HG03280 (cell line): ENCODE measurements at regions not wholly inside any gene's neighbourhood (a gene's known extent, or its start where the extent isn't known, plus 50 kb on each side); places are given as distances from the start of the nearest gene placed in this dataset.

Experiments
- ATAC-seq: cut with Tn5 transposase; IDR thresholded peaks from one replicate; pipeline ENCODE4 v1.9.1; 2021; ENCODE audit warnings: mild to moderate bottlenecking, moderate library complexity; ENCODE audit not compliant: unreplicated experiment

GRCh38 chr15:79656151-79657000 is 224.2 kb downstream of the MINAR1 start:
- ATAC-seq, result no peak

DNA sequence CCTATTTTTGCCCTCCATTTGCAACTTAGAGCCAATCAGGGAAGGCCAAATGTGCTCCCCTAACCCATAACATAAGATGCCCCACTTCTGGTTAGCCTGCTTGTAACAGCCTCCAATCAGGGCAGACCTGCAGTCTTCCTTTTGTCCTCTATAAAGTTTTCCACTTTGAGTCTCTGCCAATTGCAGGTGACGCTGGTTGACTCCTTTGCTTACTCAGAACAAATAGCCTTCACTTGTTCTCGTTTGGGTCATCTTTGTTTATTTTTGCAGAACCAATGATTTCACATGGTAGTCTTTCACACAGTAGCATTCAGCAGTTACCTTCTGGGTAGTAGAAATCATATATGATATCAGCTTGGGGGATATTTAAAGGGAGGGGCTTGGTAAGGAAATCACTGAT is 225.6 kb downstream of the MINAR1 start:
- no peak for ATAC-seq

DNA sequence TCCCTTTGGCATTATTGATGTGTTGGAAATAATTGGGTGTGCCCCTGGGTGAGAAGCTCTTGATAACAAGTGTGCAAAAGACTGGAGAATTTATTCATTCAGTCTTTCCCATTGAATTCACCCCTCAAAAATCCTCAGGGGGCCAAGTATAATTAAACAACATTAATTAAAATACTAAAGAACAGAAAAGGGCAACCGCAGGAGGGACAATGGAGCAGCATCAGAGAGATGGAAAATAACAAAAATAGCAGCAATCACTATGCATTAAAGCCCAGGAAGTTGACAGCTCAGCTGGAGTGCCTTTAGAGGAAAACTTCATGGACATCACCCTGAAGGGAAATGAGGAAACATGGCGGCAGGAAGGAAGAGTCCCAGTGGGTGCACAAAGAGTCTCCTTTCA is 227.6 kb downstream of the MINAR1 start:
- no peak for ATAC-seq

GRCh38 chr15:79661411-79661810 is 229.3 kb downstream of the MINAR1 start:
- ATAC-seq, result no peak

GRCh38 chr15:79673416-79674123 is 223.2 kb downstream of the MTHFS start:
- no peak for ATAC-seq

DNA sequence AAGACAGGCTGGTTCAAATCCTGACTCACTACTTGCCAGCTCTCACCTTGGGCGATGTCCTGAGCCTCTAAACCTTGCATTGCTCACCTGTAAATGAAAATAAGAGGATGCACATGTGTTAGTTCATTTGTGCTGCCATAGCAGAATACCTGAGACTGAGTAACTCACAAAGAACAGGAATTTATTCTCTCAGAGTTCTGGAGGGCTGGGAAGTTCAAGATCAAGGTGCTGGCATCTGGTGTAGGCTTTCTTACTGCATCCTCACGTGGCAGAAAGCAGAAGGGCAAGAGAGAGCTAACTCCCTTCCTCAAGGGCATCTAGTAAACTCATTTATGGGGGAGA is 222.7 kb downstream of the MTHFS start:
- no peak for ATAC-seq

DNA sequence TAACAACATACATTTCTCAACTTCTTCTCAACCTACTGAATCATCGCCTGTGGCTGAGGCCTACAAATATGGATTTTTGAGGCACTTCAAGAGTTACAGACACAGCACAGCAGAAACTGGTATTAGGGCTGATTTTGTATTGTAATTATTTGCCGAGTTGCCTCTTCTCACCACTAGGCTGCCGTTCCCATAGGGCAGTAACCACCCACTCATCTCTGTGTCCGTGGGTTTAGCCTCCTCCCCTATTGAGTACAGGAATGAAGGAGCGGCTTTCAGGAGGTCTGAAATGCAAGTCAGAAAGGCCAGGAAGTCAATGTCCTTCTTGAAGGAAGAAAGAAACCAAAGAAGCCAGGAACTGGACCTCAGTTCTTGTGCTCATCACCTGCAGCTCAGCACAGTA is 220.8 kb downstream of the MTHFS start:
- no peak for ATAC-seq

DNA sequence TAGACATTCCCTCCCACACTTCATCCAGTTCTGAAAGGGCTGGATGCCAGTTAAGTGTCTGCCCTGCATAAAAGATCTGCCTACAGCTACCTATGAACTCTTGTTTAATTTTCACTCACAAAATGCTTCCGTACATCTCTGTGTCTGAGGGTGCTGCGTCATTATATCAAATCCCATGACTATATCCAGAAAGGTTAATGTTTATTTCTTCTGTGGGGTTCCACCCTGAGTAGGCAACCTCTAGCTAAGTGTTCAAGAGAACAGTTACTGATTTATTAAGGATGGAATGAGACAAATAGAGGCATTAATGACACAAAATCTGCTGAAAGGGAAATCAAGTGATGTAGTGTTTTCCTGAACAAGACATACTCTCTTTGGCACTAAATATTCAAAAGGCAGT is 220.2 kb downstream of the MTHFS start:
- no peak for ATAC-seq

DNA sequence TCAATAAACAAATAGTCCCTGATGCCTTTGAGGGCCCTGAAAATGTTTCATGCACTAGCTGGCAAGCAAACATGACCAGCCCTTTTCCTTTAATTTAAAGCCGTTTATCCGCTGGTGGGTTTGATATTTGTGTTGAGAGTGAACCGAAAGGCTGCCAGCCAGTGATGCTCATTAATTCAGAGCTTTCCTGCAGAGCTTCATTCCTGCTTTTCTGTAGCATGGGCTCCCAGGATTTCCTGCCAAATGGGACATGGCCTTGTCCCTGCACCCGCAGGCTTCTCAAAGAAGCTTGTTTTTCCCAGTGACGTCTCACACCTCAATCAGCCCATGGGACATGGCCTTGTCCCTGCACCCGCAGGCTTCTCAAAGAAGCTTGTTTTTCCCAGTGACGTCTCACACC is 219.6 kb downstream of the MTHFS start:
- no peak for ATAC-seq

GRCh38 chr15:79678032-79678701 is 218.6 kb downstream of the MTHFS start:
- ATAC-seq, result no peak

- no peak for ATAC-seq
These were observed 216.1 kb downstream of the MTHFS start for GRCh38 chr15:79680720-79681119.

DNA sequence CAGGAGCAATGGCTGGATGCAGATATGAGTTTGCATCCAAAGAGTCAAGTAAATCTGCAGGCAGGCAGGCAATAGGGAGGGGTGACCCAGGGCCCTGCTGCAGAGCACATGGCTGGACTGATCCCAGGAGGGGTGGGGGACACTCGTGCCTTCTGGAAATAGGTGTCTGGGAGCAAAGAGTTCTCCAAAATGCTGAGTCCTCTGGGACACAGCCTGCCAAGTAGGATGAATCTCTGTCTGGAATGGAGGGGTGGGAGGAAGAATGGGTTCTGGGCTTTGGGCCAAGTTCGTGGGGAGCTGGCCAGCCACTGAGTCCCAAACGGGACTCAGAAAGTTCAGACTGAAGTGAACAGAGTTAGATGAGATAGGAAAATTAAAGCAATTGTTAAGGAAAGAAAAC is 214.5 kb downstream of the MTHFS start:
- ATAC-seq, result no peak

GRCh38 chr15:79682851-79683288 is 213.9 kb downstream of the MTHFS start:
- ATAC-seq, result no peak

GRCh38 chr15:79689030-79689429 is 207.8 kb downstream of the MTHFS start:
- no peak for ATAC-seq

DNA sequence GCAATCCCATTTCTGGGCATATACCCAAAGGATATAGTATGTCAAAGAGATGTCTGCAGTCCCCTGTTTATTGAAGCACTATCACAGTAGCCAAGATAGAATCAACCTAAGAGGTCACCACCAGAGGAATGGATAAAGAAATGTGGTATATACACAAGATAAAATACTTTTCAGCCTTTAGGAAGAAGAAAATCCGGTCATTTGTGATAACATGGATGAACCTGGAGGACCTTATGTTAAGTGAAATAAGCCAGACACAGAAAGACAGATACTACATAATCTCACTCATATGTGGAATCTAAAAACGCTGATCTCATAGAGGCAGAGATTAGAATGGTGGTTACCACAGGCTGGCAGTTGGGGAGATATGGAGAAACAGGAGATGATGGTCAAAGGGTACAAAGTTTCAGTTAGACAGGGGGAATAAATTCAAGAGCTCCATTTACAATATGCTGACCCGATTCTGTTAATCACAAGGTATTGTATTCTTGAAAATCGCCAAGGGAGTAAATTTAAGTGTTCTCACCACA is 195.8 kb downstream of the MTHFS start:
- no peak for ATAC-seq

GRCh38 chr15:79702621-79703020 is 194.2 kb downstream of the MTHFS start:
- ATAC-seq, result no peak

- no peak for ATAC-seq
These were observed 175.6 kb downstream of the MTHFS start for GRCh38 chr15:79721256-79721655.

DNA sequence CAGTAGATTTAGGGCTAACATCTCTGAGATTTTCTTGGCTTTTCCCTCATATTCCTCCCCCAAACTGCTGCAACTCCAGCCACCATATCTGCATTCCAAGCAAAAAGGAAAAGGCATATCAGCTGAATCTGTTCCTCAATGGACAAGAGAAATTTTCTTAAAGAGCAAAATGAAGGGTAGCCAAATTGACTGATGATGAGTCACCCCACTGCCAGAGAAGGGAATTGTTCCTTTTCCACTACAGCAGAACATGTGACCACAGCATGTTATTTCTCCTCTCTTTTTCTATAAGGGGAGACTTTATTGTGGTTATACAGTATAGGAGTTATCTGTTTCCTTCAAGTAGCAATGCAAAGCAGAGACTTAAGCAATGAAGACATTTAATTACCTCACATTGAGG is 172.5 kb downstream of the MTHFS start:
- no peak for ATAC-seq

DNA sequence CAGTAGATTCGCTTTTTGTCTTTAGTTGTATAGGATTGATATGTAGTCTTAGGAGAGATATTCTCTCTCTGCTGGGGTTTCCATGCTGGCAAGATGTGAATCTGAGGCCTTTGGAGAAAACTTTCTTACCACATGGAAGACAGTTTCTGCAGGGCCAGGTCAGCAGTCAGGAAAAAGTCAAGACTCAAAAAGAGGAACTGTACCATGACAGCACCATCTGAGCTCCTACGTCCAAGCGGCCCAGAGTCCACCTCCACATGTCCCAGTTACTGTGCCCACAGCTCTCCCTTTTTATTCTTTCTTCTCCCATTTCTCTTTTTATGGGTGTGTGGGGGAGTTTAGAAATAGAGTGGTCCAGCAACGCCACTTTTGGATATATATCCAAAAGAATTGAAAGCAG is 172.0 kb downstream of the MTHFS start:
- ATAC-seq, result no peak

- no peak for ATAC-seq
These were observed 167.9 kb downstream of the MTHFS start for GRCh38 chr15:79728867-79729266.

GRCh38 chr15:79736435-79737000 is 160.3 kb downstream of the MTHFS start:
- ATAC-seq, result no peak
